Endothelial cell of umbilical vein (primary cell): ENCODE measurements at regions not wholly inside any gene's neighbourhood (a gene's known extent, or its start where the extent isn't known, plus 50 kb on each side); places are given as distances from the start of the nearest gene placed in this dataset.
"Not testable (repeated sequence)": the region's sequence is repeated elsewhere in the genome, so short reads cannot be mapped to it uniquely, and the experiment has no call there.

Source experiments
- BruUV-seq: library from RNA; stranded (reverse); fragments of 400-500 nt; replicated peaks from 2 replicates; lab custom pipeline; 2021; lab: Mats Ljungman, UMichigan
- CTCF ChIA-PET: fragments of 300-600, 350-600 bp; sonication (Branson Sonifier 250); formaldehyde crosslinking; loops from one replicate; lab custom pipeline; 2021; ENCODE audit warnings: antibody characterized with exemption, inconsistent platforms; lab: Charles Lee
- POLR2A ChIA-PET: fragments of 300-600, 350-600 bp; sonication (Branson Sonifier 250); formaldehyde crosslinking; loops from one replicate; lab custom pipeline; 2021; ENCODE audit warnings: antibody characterized with exemption, inconsistent platforms; lab: Charles Lee
- DNase-seq: peaks from one replicate; pipeline ENCODE4 v3.0.0-alpha.2; 2011; ENCODE audit warnings: low read depth, low spot score
- FAIRE-seq: peaks from 2 replicates; lab custom pipeline; 2011; peaks lifted over from hg19 to GRCh38; lab: Jason Lieb, UNC
- H2AFZ ChIP-seq: 2 replicates; pipeline ENCODE4 v1.6.0; 2012; ENCODE audit warnings: low read depth, low read length, control low read depth, inconsistent platforms
- H3K27ac ChIP-seq: 2 replicates; pipeline ENCODE4 v1.5.1; 2011; ENCODE audit warnings: low read depth, mild to moderate bottlenecking, control low read depth, low read length, moderate library complexity; ENCODE audit not compliant: insufficient read depth
- H3K27me3 ChIP-seq, 2 experiments: 2 replicates each; pipeline versions ENCODE4 v1.6.0 to v1.6.1; 2011; ENCODE audit warnings: low read length in 2 of 2, mixed read lengths in 1 of 2; ENCODE audit not compliant: control insufficient read depth in 2 of 2, insufficient read depth in 2 of 2
- H3K36me3 ChIP-seq, 2 experiments: 2 replicates in 1 of 2; 3 replicates in 1 of 2; pipeline ENCODE4 v1.5.1; 2011; ENCODE audit warnings: low read length in 2 of 2, mild to moderate bottlenecking in 1 of 2, moderate library complexity in 1 of 2; ENCODE audit not compliant: control insufficient read depth in 2 of 2, insufficient read depth in 2 of 2; ENCODE audit errors: extremely low read depth in 1 of 2
- H3K4me1 ChIP-seq: 3 replicates; pipeline ENCODE4 v1.5.1; 2011; ENCODE audit warnings: mild to moderate bottlenecking, low read length; ENCODE audit not compliant: control insufficient read depth, insufficient read depth; ENCODE audit errors: extremely low read depth
- H3K4me2 ChIP-seq: 2 replicates; pipeline ENCODE4 v1.6.1; 2011; ENCODE audit warnings: low read length, control low read depth, mixed read lengths; ENCODE audit not compliant: insufficient read depth
- H3K4me3 ChIP-seq, 3 experiments: fragments of 200-600 bp in 1 of 3; sonication (generic), shearing (Covaris generic) in 1 of 3; replicated peaks in 1 of 3; 2 replicates each; pipeline ENCODE4 v1.5.1; 2011 to 2016; ENCODE audit warnings: control low read depth in 3 of 3, low read length in 3 of 3, mild to moderate bottlenecking in 2 of 3, inconsistent platforms in 1 of 3, low read depth in 1 of 3, moderate library complexity in 1 of 3; ENCODE audit not compliant: insufficient read depth in 1 of 3
- H3K79me2 ChIP-seq: 2 replicates; pipeline ENCODE4 v1.6.0; 2012; ENCODE audit warnings: low read length, inconsistent platforms; ENCODE audit not compliant: control insufficient read depth, insufficient read depth
- H3K9ac ChIP-seq: replicated peaks from 2 replicates; pipeline ENCODE3; 2011; ENCODE audit warnings: low read length, control low read depth; ENCODE audit not compliant: insufficient read depth; ENCODE audit errors: extremely low read depth
- H3K9me1 ChIP-seq: replicated peaks from 3 replicates; pipeline ENCODE4 v1.6.0; 2011; ENCODE audit warnings: mild to moderate bottlenecking, low read length; ENCODE audit not compliant: control insufficient read depth, insufficient read depth; ENCODE audit errors: extremely low read depth
- H3K9me3 ChIP-seq: replicated peaks from 2 replicates; pipeline ENCODE4 v1.5.1; 2012; ENCODE audit warnings: low read length, inconsistent platforms; ENCODE audit not compliant: control insufficient read depth, insufficient read depth
- H4K20me1 ChIP-seq: replicated peaks from 2 replicates; pipeline ENCODE3; 2011; ENCODE audit warnings: mild to moderate bottlenecking, low read length; ENCODE audit not compliant: control insufficient read depth, insufficient read depth; ENCODE audit errors: extremely low read depth
- CTCF ChIP-seq, 2 donors: IDR thresholded peaks; 1 replicate in 1 of 2; 2 replicates in 1 of 2; pipeline ENCODE4 v1.5.1; 2011; ENCODE audit warnings: low read length in 2 of 2, mild to moderate bottlenecking in 2 of 2, moderate library complexity in 2 of 2, control low read depth in 1 of 2, inconsistent platforms in 1 of 2, low read depth in 1 of 2; ENCODE audit not compliant: insufficient read depth in 1 of 2; ENCODE audit errors: extremely low read depth in 1 of 2
- EZH2 ChIP-seq: IDR thresholded peaks from 2 replicates; pipeline ENCODE4 v1.6.1; 2012; ENCODE audit warnings: borderline replicate concordance, low read depth, mild to moderate bottlenecking, moderate library complexity, low read length, inconsistent platforms; ENCODE audit not compliant: severe bottlenecking
- FOS ChIP-seq: IDR thresholded peaks from 2 replicates; pipeline ENCODE4 v1.6.1; 2011; ENCODE audit warnings: mild to moderate bottlenecking, low read length, moderate library complexity, borderline replicate concordance; ENCODE audit not compliant: insufficient read depth
- GATA2 ChIP-seq: IDR thresholded peaks from 2 replicates; pipeline ENCODE4 v1.7.0; 2011; ENCODE audit warnings: low read depth, mild to moderate bottlenecking, moderate library complexity, mixed read lengths, low read length; ENCODE audit not compliant: insufficient read length, insufficient read depth
- JUN ChIP-seq: IDR thresholded peaks from 2 replicates; pipeline ENCODE4 v1.6.1; 2011; ENCODE audit warnings: borderline replicate concordance, low read depth; ENCODE audit not compliant: insufficient read length, insufficient read depth
- MYC ChIP-seq: IDR thresholded peaks from one replicate; pipeline ENCODE4 v1.6.1; 2011; ENCODE audit warnings: mild to moderate bottlenecking, low read depth, low read length
- POLR2A ChIP-seq: IDR thresholded peaks from 2 replicates; pipeline ENCODE4 v1.6.1; 2012; ENCODE audit warnings: low read depth, mild to moderate bottlenecking, control low read depth, low read length
- POLR2AphosphoS5 ChIP-seq: IDR thresholded peaks from 2 replicates; pipeline ENCODE4 v1.6.1; 2012; ENCODE audit warnings: low read depth, mild to moderate bottlenecking, control low read depth, low read length, moderate library complexity; ENCODE audit not compliant: insufficient read depth
- dilution Hi-C: fragments of 300-500 bp; cut with MboI; formaldehyde crosslinking; loops from one replicate; pipeline ENCODE4 v1.15.0; 2019; ENCODE audit warnings: low sequenced_read_pairs; ENCODE audit not compliant: extremely low pct_ligation_motif_present
- intact Hi-C: fragments of 100-400 bp; cut with micrococcal nuclease; formaldehyde crosslinking; loops from one replicate; pipeline ENCODE4 v1.10.0; 2022
- TF ChIP-seq, protein P1 (sequence below): IDR thresholded peaks from 2 replicates; pipeline ENCODE4 v1.6.1; 2011; ENCODE audit not compliant: insufficient read depth, insufficient read length

DNA sequence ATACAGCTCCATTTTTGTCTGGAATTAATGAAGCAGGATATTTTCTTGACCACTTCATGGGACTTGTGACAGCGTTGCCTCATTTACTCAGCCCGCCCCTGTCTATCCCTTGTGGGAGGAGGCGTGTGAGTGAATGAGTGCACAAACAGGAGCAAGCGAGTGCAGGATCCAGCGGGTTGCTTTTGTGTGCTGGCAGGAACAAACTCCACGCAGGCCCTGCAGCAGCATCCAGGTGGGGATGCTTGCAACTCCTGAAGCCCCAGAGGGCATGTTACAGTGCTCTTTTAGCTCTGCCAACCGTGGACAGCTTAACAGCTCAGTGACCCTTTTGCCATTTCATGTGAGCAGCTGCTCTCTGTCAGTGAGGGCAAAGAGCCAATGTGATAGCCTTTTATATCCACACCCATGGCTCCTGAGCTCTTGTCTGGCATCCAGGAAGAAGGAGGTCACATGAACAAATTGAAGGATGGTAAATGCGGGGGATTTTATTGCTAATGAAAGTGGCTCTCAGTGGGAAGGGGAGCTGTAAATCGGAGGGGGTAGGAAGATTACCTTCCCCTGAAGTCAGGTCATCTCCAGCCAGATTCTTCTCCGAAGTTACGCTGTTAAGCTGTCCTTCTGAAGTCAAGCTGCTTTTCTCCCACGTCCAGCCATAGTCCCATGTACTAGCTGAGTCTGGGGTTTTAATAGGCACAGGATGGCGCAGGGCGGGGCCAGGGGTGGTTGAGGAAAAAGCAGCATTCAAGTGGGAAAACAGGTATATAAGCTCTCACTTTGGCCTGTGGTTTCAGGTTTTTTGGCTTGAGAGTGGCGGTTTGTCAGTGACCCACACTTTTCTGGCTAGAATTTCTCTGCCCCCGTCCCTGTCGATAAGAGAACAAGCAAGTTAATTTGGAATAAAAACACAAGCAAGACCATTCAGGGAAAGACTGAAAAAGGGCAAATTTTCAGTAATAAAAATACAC, 714.7 kb upstream of the MBL2 start:
- no TSS peak for BruUV-seq
- H3K4me1 ChIP-seq, result no peaks in the 10 kb centered on the region
- POLR2A ChIA-PET, result no interaction called here
- dilution Hi-C loops, result no loop called here
- no peaks in the 10 kb centered on the region for H3K27me3 ChIP-seq
- intact Hi-C loops, result no loop called here
- H3K36me3 ChIP-seq, result no peaks in the 10 kb centered on the region
- no peaks in the 10 kb centered on the region for H3K9me1 ChIP-seq
- no peak overlapping the region for H2AFZ ChIP-seq
- TF ChIP-seq, protein P1, sequence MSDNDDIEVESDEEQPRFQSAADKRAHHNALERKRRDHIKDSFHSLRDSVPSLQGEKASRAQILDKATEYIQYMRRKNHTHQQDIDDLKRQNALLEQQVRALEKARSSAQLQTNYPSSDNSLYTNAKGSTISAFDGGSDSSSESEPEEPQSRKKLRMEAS, result no peak
- TF ChIP-seq EZH2 (no peak), JUN (no peak), POLR2A (no peak), POLR2AphosphoS5 (no peak), CTCF (IDR thresholded peaks at IDR 0.05; ENCODE audit: extremely low read depth in 1 of 2, insufficient read depth in 1 of 2, low read depth in 1 of 2, low read length in 2 of 2) (no peak), GATA2 (no peak), FOS (no peak), MYC (no peak)
- no peak overlapping the region for H3K27ac ChIP-seq
- H3K79me2 ChIP-seq, result no peaks in the 10 kb centered on the region
- no peak overlapping the region for H3K9ac ChIP-seq
- no peaks in the 10 kb centered on the region for H3K9me3 ChIP-seq
- no peak overlapping the region for H3K4me2 ChIP-seq
- no peak overlapping the region for H3K4me3 ChIP-seq
- DNase-seq (no peak), FAIRE-seq (no peak)
- H4K20me1 ChIP-seq, result no peaks in the 10 kb centered on the region
- CTCF ChIA-PET, result no interaction called here

DNA sequence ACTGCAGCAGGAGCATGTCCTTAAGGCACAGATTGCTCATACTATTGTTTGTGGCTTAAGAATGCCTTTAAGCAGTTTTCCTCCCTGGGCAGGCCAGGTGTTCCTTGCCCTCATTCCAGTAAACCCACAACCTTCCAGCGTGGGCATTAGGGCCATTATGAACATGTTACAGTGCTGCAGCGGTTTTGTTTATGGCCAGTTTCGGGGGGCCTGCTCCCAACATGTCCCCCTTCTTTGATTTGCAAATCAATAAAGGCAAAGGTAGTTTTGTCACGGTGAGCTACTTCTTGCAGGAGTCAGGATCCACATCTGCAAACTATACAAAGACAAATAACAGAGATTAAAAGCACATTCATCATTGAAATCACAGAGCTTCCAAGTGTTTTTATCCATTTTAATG, 712.8 kb upstream of the MBL2 start:
- FAIRE-seq, H3K27ac ChIP-seq, BruUV-seq, H3K36me3 ChIP-seq, H3K27me3 ChIP-seq, DNase-seq, intact Hi-C loops, H3K9me1 ChIP-seq, H3K4me1 ChIP-seq, H2AFZ ChIP-seq, dilution Hi-C loops, H3K4me2 ChIP-seq, H3K4me3 ChIP-seq, H3K79me2 ChIP-seq, H3K9ac ChIP-seq, H3K9me3 ChIP-seq, H4K20me1 ChIP-seq, POLR2A ChIA-PET: not testable (repeated sequence)
- CTCF ChIA-PET, result interaction anchor here (1.3 kb wide), 1 partner anchor 35 kb away, joined by 3 read pairs; no protein-coding TSS in a partner anchor
